HEK293 (cell line): ENCODE measurements at regions not wholly inside any gene's neighbourhood (a gene's known extent, or its start where the extent isn't known, plus 50 kb on each side); places are given as distances from the start of the nearest gene placed in this dataset.

ENCODE experiments used
- CTCF ChIA-PET: fragments of 350-600 bp; formaldehyde crosslinking; extraction: SDS; loops from one replicate; lab custom pipeline; 2021; ENCODE audit warnings: antibody characterized with exemption; lab: Yijun Ruan, JAX
- POLR2A ChIA-PET: fragments of 300-600 bp; formaldehyde crosslinking; extraction: SDS; loops from one replicate; lab custom pipeline; 2020; ENCODE audit warnings: antibody characterized with exemption, inconsistent platforms; lab: Yijun Ruan, JAX
- H3K27ac ChIP-seq: fragments of 200-500 bp; sonication (Bioruptor generic); 2 replicates; pipeline ENCODE4 v1.5.1; 2014; ENCODE audit warnings: low read depth, low read length, control low read depth, inconsistent platforms; ENCODE audit errors: extremely low read depth
- H3K36me3 ChIP-seq, 2 experiments: fragments of 200-500 bp in 1 of 2; sonication (Bioruptor generic) in 1 of 2; 1 replicate in 1 of 2; 2 replicates in 1 of 2; pipeline ENCODE4 v1.5.1; 2014 to 2017; ENCODE audit warnings: inconsistent platforms in 2 of 2, low read length in 2 of 2; ENCODE audit not compliant: control insufficient read depth in 2 of 2, insufficient read depth in 1 of 2
- H3K4me1 ChIP-seq: fragments of 200-500 bp; sonication (Bioruptor generic); 2 replicates; pipeline ENCODE4 v1.5.1; 2014; ENCODE audit warnings: mild to moderate bottlenecking, low read length, inconsistent platforms; ENCODE audit not compliant: control insufficient read depth, insufficient read depth
- H3K4me3 ChIP-seq: 2 replicates; pipeline ENCODE4 v1.5.1; 2011; ENCODE audit warnings: low read depth, mild to moderate bottlenecking, control low read depth, low read length, moderate library complexity
- H3K9me3 ChIP-seq: fragments of 200-500 bp; sonication (Bioruptor generic); 2 replicates; pipeline ENCODE4 v1.5.1; 2014; ENCODE audit warnings: low read depth, low read length, inconsistent platforms; ENCODE audit not compliant: control insufficient read depth, insufficient read depth
- AEBP2 ChIP-seq: fragments of 450-650 bp; formaldehyde crosslinking; IDR thresholded peaks from 2 replicates; pipeline ENCODE4 v1.5.1; 2016; ENCODE audit warnings: missing biosample characterization, missing genetic modification characterization, borderline replicate concordance
- EGR2 ChIP-seq: fragments of 450-650 bp; formaldehyde crosslinking; IDR thresholded peaks from 2 replicates; pipeline ENCODE4 v1.5.1; 2016; ENCODE audit warnings: low read depth, missing biosample characterization, missing genetic modification characterization
- GFI1B ChIP-seq: fragments of 450-650 bp; formaldehyde crosslinking; IDR thresholded peaks from 2 replicates; pipeline ENCODE4 v1.5.1; 2016; ENCODE audit warnings: missing biosample characterization, missing genetic modification characterization
- REST ChIP-seq: fragments of 450-650 bp; formaldehyde crosslinking; IDR thresholded peaks from 2 replicates; pipeline ENCODE4 v1.5.1; 2016; ENCODE audit warnings: missing biosample characterization, missing genetic modification characterization
- SALL2 ChIP-seq: fragments of 450-650 bp; formaldehyde crosslinking; IDR thresholded peaks from 2 replicates; pipeline ENCODE4 v1.5.0; 2017; ENCODE audit warnings: missing biosample characterization, mild to moderate bottlenecking, missing genetic modification characterization, borderline replicate concordance
- ZBTB48 ChIP-seq: fragments of 450-650 bp; formaldehyde crosslinking; IDR thresholded peaks from 2 replicates; pipeline ENCODE4 v1.5.1; 2016; ENCODE audit warnings: missing biosample characterization, missing genetic modification characterization
- ZFP41 ChIP-seq: fragments of 450-650 bp; formaldehyde crosslinking; IDR thresholded peaks from 2 replicates; pipeline ENCODE4 v1.5.1; 2016; ENCODE audit warnings: missing biosample characterization, missing genetic modification characterization, borderline replicate concordance
- ZNF114 ChIP-seq: fragments of 450-650 bp; formaldehyde crosslinking; IDR thresholded peaks from 2 replicates; pipeline ENCODE4 v1.5.0; 2017; ENCODE audit warnings: missing biosample characterization, missing genetic modification characterization
- ZNF157 ChIP-seq: fragments of 450-650 bp; formaldehyde crosslinking; IDR thresholded peaks from 2 replicates; pipeline ENCODE4 v1.5.1; 2016; ENCODE audit warnings: missing biosample characterization, missing genetic modification characterization
- ZNF16 ChIP-seq: fragments of 450-650 bp; formaldehyde crosslinking; IDR thresholded peaks from 2 replicates; pipeline ENCODE4 v1.5.1; 2016; ENCODE audit warnings: low read depth, missing biosample characterization, missing genetic modification characterization
- ZNF184 ChIP-seq: fragments of 450-650 bp; IDR thresholded peaks from 2 replicates; pipeline ENCODE4 v1.5.1; 2018; ENCODE audit warnings: missing biosample characterization, mild to moderate bottlenecking, missing genetic modification characterization
- ZNF223 ChIP-seq: fragments of 450-650 bp; formaldehyde crosslinking; IDR thresholded peaks from 2 replicates; pipeline ENCODE4 v1.5.1; 2016; ENCODE audit warnings: missing biosample characterization, missing genetic modification characterization
- ZNF274 ChIP-seq, 2 experiments: fragments of 200-500 bp in 1 of 2; fragments of 450-650 bp in 1 of 2; sonication (Bioruptor generic) in 1 of 2; formaldehyde crosslinking in 1 of 2; IDR thresholded peaks; 2 replicates each; pipeline versions ENCODE4 v1.5.1 to v1.6.1; 2014 to 2016; ENCODE audit warnings: borderline replicate concordance in 1 of 2, inconsistent platforms in 1 of 2, low read length in 1 of 2, missing biosample characterization in 1 of 2, missing genetic modification characterization in 1 of 2
- ZNF280D ChIP-seq: fragments of 450-650 bp; formaldehyde crosslinking; IDR thresholded peaks from 2 replicates; pipeline ENCODE4 v1.5.1; 2016; ENCODE audit warnings: missing biosample characterization, missing genetic modification characterization
- ZNF324 ChIP-seq: fragments of 450-650 bp; formaldehyde crosslinking; IDR thresholded peaks from 2 replicates; pipeline ENCODE4 v1.5.1; 2016; ENCODE audit warnings: missing biosample characterization, missing genetic modification characterization
- ZNF48 ChIP-seq: fragments of 450-650 bp; formaldehyde crosslinking; IDR thresholded peaks from 2 replicates; pipeline ENCODE4 v1.5.1; 2016; ENCODE audit warnings: missing biosample characterization, missing genetic modification characterization
- ZNF488 ChIP-seq: fragments of 450-650 bp; formaldehyde crosslinking; IDR thresholded peaks from 2 replicates; pipeline ENCODE4 v1.5.1; 2016; ENCODE audit warnings: missing biosample characterization, missing genetic modification characterization
- ZNF549 ChIP-seq: fragments of 450-650 bp; IDR thresholded peaks from 2 replicates; pipeline ENCODE4 v1.5.1; 2018; ENCODE audit warnings: missing biosample characterization, missing genetic modification characterization, mild to moderate bottlenecking, inconsistent platforms, moderate library complexity
- ZNF558 ChIP-seq: fragments of 450-650 bp; formaldehyde crosslinking; IDR thresholded peaks from 2 replicates; pipeline ENCODE4 v1.5.1; 2016; ENCODE audit warnings: missing biosample characterization, missing genetic modification characterization
- ZNF623 ChIP-seq: fragments of 450-650 bp; formaldehyde crosslinking; IDR thresholded peaks from 2 replicates; pipeline ENCODE4 v1.5.1; 2016; ENCODE audit warnings: missing biosample characterization, missing genetic modification characterization
- ZNF776 ChIP-seq: fragments of 450-650 bp; formaldehyde crosslinking; IDR thresholded peaks from 2 replicates; pipeline ENCODE4 v1.5.0; 2017; ENCODE audit warnings: missing biosample characterization, missing genetic modification characterization, borderline replicate concordance

GRCh38 chr9:86675805-86676204, 271.5 kb downstream of the GAS1 start (continued):
- TF ChIP-seq ZNF549 (tag by site-specific recombination) (no peak), ZNF324 (tag by site-specific recombination) (no peak), ZNF114 (tag by site-specific recombination) (no peak), ZNF623 (tag by site-specific recombination) (no peak), GFI1B (no peak), ZFP41 (tag by site-specific recombination) (no peak), SALL2 (tag by site-specific recombination) (no peak)

- Histone ChIP-seq H3K4me3 (no peak overlapping the region), H3K4me1 (no peaks in the 10 kb centered on the region), H3K9me3 (no peaks in the 10 kb centered on the region), H3K27ac (no peak overlapping the region), H3K36me3 (no peaks in the 10 kb centered on the region)
- CTCF ChIA-PET = interaction anchor here (0.8 to 1.1 kb wide), 2 partner anchors 11 to 260 kb away, joined by 3 read pairs; no protein-coding TSS in a partner anchor
- no peak for TF ChIP-seq ZNF558 (tag by site-specific recombination)
- TF ChIP-seq ZNF157 (tag by site-specific recombination) = no peak
- no peak for TF ChIP-seq ZBTB48
- no peak for TF ChIP-seq EGR2 (tag by site-specific recombination)
- no peak for TF ChIP-seq ZNF488
- no peak for TF ChIP-seq ZNF48 (tag by site-specific recombination)
- TF ChIP-seq ZNF274 (IDR thresholded peaks at IDR 0.05; ENCODE audit: low read length) = no peak
- TF ChIP-seq ZNF274 (tag by site-specific recombination; IDR thresholded peaks at IDR 0.05; ENCODE audit: borderline replicate concordance) = no peak
- no peak for TF ChIP-seq ZNF776 (tag by site-specific recombination)
- TF ChIP-seq REST = no peak
- no peak for TF ChIP-seq ZNF16
- POLR2A ChIA-PET = no interaction called here
Measured at GRCh38 chr9:86674487-86674886, 272.8 kb downstream of the GAS1 start.

- CTCF ChIA-PET = no interaction called here
Measured at GRCh38 chr9:86672966-86673365, 274.3 kb downstream of the GAS1 start.

More at GRCh38 chr9:86672966-86673365, 274.3 kb downstream of the GAS1 start:
- no peak overlapping the region for H3K4me3 ChIP-seq
- no peaks in the 10 kb centered on the region for H3K9me3 ChIP-seq
- no peaks in the 10 kb centered on the region for H3K4me1 ChIP-seq
- POLR2A ChIA-PET = no interaction called here
- H3K27ac ChIP-seq = no peak overlapping the region
- no peaks in the 10 kb centered on the region for H3K36me3 ChIP-seq
- TF ChIP-seq ZNF223 = no peak
- TF ChIP-seq ZNF280D (tag by site-specific recombination) = no peak
- no peak for TF ChIP-seq AEBP2
- no peak for TF ChIP-seq ZNF184 (tag by site-specific recombination)
